WTC11 (cell line): ENCODE measurements at regions not wholly inside any gene's neighbourhood (a gene's known extent, or its start where the extent isn't known, plus 50 kb on each side); places are given as distances from the start of the nearest gene placed in this dataset.

Experiments
- CBFB ChIP-seq: sonication (generic); formaldehyde crosslinking; IDR thresholded peaks from 2 replicates; pipeline ENCODE4 v1.8.1; 2022; ENCODE audit warnings: mild to moderate bottlenecking, low read depth, missing genetic modification reagents
- ELF4 ChIP-seq: sonication (generic); formaldehyde crosslinking; IDR thresholded peaks from 2 replicates; pipeline ENCODE4 v1.8.1; 2022; ENCODE audit warnings: low read depth, mild to moderate bottlenecking, moderate library complexity, missing genetic modification reagents
- GTF2I ChIP-seq: fragments of 250-450 bp; sonication (Bioruptor Pico); conservative IDR thresholded peaks from 2 replicates; pipeline ENCODE4 v1.4.0; 2021; ENCODE audit warnings: mild to moderate bottlenecking
- SMAD3 ChIP-seq: sonication (generic); formaldehyde crosslinking; IDR thresholded peaks from 2 replicates; pipeline ENCODE4 v1.8.0; 2022; ENCODE audit warnings: missing genetic modification reagents, mild to moderate bottlenecking, borderline replicate concordance
- ZNF138 ChIP-seq: sonication (generic); formaldehyde crosslinking; conservative IDR thresholded peaks from 2 replicates; pipeline ENCODE4 v1.8.1; 2022; ENCODE audit warnings: mild to moderate bottlenecking, moderate library complexity, missing genetic modification reagents
- TF ChIP-seq, protein P1 (sequence below): fragments of 200-600 bp; IDR thresholded peaks from 2 replicates; pipeline ENCODE4 v1.8.0; 2022; ENCODE audit warnings: antibody characterized with exemption
- TF ChIP-seq, protein P2 (sequence below): sonication (generic); formaldehyde crosslinking; IDR thresholded peaks from 2 replicates; pipeline ENCODE4 v1.8.0; 2023; ENCODE audit warnings: missing genetic modification reagents

DNA sequence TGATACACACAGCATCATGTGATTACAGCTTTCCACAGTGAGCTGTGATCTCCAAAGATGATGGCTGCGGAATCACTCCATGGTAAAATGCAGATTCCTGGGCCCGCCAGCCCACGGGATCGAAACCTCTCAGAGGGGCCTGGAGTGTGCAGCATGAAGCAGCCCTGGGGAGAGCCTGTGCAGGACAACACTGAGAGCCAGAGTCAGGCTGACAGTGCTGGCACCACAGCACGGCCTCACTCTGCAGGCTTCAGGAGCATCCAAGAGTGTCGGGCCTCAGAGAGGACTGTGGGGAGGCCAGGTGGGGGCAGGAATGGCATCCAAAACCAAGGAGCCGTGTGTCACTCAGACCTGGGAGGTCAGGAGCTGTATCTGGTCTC is 533.4 kb downstream of the TCERG1L start:
- no peak for TF ChIP-seq CBFB (CRISPR knock-in tag)
- TF ChIP-seq GTF2I (CRISPR knock-in tag): no peak
- TF ChIP-seq, protein P1, sequence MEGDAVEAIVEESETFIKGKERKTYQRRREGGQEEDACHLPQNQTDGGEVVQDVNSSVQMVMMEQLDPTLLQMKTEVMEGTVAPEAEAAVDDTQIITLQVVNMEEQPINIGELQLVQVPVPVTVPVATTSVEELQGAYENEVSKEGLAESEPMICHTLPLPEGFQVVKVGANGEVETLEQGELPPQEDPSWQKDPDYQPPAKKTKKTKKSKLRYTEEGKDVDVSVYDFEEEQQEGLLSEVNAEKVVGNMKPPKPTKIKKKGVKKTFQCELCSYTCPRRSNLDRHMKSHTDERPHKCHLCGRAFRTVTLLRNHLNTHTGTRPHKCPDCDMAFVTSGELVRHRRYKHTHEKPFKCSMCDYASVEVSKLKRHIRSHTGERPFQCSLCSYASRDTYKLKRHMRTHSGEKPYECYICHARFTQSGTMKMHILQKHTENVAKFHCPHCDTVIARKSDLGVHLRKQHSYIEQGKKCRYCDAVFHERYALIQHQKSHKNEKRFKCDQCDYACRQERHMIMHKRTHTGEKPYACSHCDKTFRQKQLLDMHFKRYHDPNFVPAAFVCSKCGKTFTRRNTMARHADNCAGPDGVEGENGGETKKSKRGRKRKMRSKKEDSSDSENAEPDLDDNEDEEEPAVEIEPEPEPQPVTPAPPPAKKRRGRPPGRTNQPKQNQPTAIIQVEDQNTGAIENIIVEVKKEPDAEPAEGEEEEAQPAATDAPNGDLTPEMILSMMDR: no peak
- no peak for TF ChIP-seq ZNF138 (CRISPR knock-in tag)
- no peak for TF ChIP-seq ELF4 (CRISPR knock-in tag)
- TF ChIP-seq, protein P2, sequence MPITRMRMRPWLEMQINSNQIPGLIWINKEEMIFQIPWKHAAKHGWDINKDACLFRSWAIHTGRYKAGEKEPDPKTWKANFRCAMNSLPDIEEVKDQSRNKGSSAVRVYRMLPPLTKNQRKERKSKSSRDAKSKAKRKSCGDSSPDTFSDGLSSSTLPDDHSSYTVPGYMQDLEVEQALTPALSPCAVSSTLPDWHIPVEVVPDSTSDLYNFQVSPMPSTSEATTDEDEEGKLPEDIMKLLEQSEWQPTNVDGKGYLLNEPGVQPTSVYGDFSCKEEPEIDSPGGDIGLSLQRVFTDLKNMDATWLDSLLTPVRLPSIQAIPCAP (CRISPR knock-in tag): no peak
- no peak for TF ChIP-seq SMAD3 (CRISPR knock-in tag)
